H7 (cell line): ENCODE measurements at regions not wholly inside any gene's neighbourhood (a gene's known extent, or its start where the extent isn't known, plus 50 kb on each side); places are given as distances from the start of the nearest gene placed in this dataset.
A peak's percentile ranks its signal among the peaks of the same experiment; 100 is the strongest.

Experiments used
- DNase-seq: peaks from one replicate; pipeline ENCODE4 v3.0.0; 2012
- H3K27me3 ChIP-seq: 2 replicates; pipeline ENCODE4 v1.6.0; 2011; ENCODE audit warnings: mild to moderate bottlenecking, low read length; ENCODE audit not compliant: control insufficient read depth, insufficient read depth
- H3K36me3 ChIP-seq: replicated peaks from 2 replicates; pipeline ENCODE4 v1.5.1; 2011; ENCODE audit warnings: low read length; ENCODE audit not compliant: control insufficient read depth, insufficient read depth
- H3K4me3 ChIP-seq: 2 replicates; pipeline ENCODE4 v1.5.1; 2011; ENCODE audit warnings: low read depth, mild to moderate bottlenecking, control low read depth, low read length, moderate library complexity; ENCODE audit not compliant: insufficient read depth

DNA sequence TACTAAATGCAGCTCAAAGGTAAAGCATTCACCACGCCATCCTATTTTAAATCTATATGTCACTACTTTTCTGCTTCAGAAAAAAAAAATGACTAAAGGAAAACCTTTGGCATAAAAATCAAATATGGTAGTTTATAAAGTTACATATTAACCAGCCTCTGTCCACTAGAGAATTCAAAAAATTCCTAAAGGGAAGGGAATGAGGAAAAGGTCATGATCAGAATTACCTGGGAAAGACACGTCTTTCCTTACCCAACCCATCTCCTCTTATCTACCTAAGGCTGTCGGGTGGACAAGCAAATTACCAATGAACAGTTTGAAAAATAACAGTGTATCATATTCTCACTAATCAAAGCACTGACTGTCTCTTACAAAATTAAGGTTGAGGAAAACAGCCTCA, 100.7 kb upstream of the TMEM106B start:
- Histone ChIP-seq H3K27me3 (peaks cover 9% of the 10 kb centered on the region; the same call in 1 of the 2 replicates), H3K4me3 (no peak overlapping the region), H3K36me3 (no peaks in the 10 kb centered on the region)
- DNase-seq: no peak

DNA sequence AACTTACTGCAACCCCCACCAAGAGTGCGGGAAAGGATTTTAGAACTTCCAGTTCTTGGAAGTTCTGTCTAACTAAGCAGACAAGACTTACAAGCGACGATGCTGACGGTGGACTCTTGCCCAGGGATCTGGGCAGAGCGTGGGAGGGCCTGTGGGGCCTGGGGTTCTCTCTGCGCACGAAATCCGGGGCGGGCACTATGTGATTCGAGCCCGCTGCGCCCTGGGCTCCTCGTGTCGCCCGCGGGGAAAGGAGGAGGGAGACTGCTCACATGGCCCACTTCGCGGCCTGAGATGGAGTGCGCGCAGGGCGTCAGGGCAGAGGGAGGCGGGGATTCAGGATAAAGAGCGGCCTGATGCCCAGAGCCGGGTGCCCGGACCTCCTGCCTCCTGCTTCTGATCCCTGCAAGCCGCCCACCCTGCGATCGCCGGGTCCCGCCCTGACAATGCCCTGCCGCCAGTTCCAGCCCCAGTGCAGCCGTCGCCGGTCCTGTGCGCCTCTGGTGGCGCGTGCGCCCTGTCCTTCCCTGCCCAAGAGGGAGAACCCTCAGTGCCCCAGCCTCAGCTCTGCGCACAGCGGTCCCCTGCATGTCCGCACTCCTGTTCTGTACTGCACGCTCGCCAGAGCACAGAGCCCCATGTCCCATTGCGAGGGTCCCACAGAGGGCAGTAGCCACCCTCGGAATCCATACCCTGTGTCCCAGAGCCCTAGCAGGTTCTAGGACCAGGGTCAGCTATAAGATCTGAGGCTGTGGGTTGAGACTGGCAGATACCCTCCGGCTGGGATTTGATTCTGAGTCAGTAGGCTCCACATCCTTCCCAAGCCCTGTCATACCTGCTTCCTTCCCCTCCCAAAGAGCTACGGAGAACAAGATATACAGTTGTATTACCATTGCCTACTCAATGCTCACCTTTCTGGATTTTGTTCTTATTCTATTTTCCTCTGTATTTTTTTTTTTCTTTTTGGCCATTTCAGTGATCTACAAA, 99.4 kb upstream of the TMEM106B start:
- peak; percentile 44 for DNase-seq
- Histone ChIP-seq H3K4me3 (peak overlapping the region; percentile 39; the same call in 1 of the 2 replicates), H3K27me3 (peaks cover 9% of the 10 kb centered on the region; the same call in 1 of the 2 replicates), H3K36me3 (no peaks in the 10 kb centered on the region)

DNA sequence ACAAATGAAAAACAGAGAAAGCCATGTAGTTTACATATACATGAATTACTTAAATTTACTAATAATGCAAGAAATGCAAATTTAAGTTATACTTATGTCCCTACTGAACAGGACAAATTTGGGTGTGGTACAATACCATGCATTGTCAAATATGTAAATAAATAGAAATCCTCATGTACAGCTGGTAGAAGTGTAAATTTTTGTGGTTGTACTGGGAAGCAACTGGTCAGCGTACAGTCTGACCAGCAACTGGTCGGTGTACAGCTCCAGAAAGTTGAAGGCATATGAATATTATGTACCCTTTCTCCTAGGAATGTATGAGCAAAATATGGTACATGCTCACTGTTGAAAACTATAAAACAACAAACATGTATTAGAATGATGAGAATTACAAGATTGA, 93.9 kb upstream of the TMEM106B start:
- Histone ChIP-seq H3K27me3 (no peaks in the 10 kb centered on the region), H3K4me3 (no peak overlapping the region), H3K36me3 (no peaks in the 10 kb centered on the region)
- DNase-seq: no peak

DNA sequence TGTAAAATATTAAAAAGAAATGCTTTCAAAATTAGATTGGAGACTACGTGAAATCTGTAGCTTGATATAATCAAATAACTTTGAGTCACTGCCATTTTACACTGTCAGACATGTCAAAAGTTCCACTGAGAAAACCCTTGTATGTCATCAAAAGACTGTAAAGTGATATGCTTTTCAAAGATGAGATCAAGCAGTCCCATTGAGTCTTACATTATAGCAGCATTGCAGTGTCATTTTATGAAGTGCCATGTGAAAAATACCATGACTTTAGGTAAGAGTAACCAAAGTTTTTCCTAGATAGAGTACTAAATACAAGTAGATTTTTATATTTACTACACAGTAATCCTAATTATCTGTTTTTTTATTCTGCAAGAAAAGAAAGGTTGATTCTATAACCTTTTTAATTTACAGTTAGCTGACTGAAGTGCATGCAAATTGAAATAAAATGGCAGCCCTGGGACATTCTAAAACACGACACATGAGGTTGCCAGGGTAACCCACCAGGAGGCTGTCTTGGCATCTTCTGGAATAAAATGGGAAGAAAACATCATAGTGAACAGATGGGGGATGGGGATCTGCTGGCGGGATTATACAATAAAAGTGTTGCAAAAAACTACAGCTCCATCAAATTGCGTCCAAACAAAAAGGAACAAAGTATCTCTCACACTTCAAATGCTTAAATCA, 91.3 kb upstream of the TMEM106B start:
- DNase-seq: no peak
- Histone ChIP-seq H3K27me3 (no peaks in the 10 kb centered on the region), H3K4me3 (no peak overlapping the region)

DNA sequence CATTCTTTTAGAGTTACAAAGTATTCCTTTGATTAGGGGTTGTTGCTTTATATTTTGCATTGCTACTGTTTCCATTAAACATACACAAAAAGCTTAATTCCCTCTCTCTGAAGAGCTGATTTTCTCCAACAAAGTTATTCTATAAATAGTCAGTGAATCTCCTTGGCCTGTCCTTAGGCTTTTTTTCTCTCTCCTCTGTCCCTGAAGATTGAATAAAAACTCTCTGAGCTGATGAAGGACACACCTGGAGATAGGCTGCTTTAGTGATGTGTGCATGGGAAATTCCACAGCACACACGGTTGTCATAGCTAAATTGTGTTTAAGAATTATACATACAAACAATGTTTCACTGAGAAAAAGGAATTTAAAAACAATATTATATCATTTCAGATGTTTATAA, 90.5 kb upstream of the TMEM106B start:
- no peaks in the 10 kb centered on the region for H3K27me3 ChIP-seq
- DNase-seq: no peak
- no peaks in the 10 kb centered on the region for H3K36me3 ChIP-seq

More for the DNA sequence above, 91.3 kb upstream of the TMEM106B start:
- H3K36me3 ChIP-seq: no peaks in the 10 kb centered on the region

DNA sequence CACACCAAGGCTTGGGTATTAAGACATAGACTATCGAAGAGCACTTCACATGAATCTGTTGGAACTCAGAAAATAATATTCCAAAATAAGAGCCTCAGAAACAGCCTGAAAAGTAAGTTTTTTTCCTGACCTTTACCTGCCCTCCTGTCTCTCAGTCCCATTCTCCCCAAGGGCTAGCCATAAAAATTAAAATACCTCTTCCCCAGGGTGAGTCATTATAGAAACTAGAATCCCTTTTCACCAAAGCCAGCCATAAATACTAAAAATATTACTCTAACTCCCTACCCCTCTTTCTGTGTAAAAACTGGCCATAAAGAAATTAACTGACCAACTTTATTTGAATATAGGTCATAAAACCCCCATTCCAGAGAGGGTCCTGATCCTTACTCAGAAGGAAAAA, 87.9 kb upstream of the TMEM106B start:
- DNase-seq: no peak
- H3K27me3 ChIP-seq: no peaks in the 10 kb centered on the region
- no peak overlapping the region for H3K4me3 ChIP-seq
- H3K36me3 ChIP-seq: no peaks in the 10 kb centered on the region

More for the DNA sequence above, 90.5 kb upstream of the TMEM106B start:
- H3K4me3 ChIP-seq: no peak overlapping the region

DNA sequence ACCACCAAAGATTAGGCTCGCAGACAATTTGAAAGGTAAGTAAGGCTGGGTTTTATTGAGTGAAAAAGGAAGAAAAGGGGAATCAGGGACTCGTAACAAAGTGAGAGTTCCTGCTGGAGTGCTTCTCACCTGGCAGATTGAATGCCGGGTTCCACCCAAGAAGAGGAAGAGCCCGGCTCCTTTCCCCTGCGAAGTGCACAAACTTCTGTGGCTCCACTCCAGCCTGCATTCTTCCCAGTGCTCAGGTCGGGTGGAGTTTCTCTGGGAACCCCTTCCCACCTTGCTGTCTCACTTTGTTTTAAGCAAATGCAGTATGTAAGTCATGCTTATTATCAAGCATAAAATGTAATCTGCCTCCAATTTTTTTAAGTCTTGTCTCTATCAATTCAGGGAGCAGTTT, 87.1 kb upstream of the TMEM106B start:
- no peaks in the 10 kb centered on the region for H3K27me3 ChIP-seq
- DNase-seq: no peak
- no peaks in the 10 kb centered on the region for H3K36me3 ChIP-seq
- no peak overlapping the region for H3K4me3 ChIP-seq

DNA sequence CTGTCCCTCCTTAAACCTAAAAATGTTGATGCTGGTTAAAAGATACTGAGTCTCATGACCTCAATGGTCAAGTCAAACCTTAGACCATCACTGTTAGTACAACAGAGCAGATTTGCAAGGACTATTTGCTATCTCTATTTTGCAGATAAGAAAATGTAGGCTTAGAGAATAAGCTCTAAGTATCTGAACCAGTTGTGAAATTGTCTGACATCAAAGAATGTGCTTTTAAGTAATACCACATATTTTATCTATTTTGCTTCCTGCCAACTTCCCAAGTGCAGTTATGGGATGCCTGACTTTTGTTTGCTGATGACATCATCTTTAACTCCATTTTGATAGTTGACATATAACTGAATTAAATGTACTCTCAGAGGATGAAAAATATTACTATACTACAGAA, 83.6 kb upstream of the TMEM106B start:
- no peaks in the 10 kb centered on the region for H3K27me3 ChIP-seq
- no peak overlapping the region for H3K4me3 ChIP-seq
- no peaks in the 10 kb centered on the region for H3K36me3 ChIP-seq
- DNase-seq: no peak

DNA sequence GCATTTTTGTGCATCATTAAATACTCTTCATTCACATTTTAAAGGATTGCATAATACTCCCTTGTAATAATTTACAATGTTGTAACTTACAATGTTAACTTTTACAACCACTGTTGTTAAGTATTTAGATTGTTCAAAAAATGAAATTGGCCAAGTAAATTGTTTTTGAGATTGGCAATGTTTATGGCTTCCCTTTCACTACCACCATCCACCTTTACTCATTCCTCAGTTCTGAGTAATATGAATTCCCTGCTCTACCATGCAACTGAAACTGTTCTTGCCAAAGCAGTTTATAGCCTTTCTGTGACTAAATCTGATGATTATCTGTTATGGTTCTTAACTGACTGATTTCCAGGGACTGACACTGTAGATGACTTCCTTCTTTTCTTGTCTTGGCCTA, 80.5 kb upstream of the TMEM106B start:
- H3K4me3 ChIP-seq: no peak overlapping the region
- H3K36me3 ChIP-seq: no peaks in the 10 kb centered on the region
- no peaks in the 10 kb centered on the region for H3K27me3 ChIP-seq
- DNase-seq: no peak

DNA sequence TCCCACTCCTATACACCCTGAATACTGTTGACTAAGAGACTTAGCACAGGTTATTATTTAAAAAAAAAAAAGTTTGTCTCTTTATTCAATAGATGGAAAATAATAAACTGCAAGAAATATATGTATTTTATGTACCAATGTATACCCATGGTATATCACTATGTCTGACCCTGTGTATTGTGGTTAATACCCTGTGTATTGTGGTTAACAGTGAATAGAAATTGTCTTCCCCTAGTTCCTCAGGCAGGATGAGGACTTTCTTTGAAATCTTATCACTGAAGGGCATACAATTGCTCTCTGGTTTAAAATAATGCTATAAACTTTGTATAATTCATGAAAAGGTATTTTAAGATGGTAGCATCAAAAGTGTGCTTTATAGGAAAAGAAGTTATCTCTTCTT, 80.0 kb upstream of the TMEM106B start:
- Histone ChIP-seq H3K27me3 (no peaks in the 10 kb centered on the region), H3K4me3 (no peak overlapping the region), H3K36me3 (no peaks in the 10 kb centered on the region)
- DNase-seq: no peak

DNA sequence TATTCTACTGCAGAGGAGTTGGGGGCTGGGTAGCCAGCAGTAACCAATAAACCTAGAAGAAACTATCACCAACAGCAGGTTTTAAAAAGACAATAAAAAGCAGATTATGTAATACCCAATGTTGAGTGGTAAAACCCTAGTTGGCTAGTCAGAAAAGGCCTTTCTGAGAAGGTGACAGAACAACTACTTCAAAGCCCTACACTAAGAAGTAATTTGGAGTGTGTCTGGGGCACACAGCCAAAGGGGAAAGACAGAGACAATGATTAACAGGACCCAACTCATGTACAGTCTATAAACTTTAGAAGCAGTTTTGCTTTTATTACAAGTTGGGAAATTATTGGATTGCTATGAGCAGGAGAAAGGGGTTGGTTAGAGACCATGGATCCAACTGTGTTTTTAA, 77.2 kb upstream of the TMEM106B start:
- no peak for DNase-seq
- no peaks in the 10 kb centered on the region for H3K27me3 ChIP-seq
- H3K4me3 ChIP-seq: no peak overlapping the region
- no peaks in the 10 kb centered on the region for H3K36me3 ChIP-seq

DNA sequence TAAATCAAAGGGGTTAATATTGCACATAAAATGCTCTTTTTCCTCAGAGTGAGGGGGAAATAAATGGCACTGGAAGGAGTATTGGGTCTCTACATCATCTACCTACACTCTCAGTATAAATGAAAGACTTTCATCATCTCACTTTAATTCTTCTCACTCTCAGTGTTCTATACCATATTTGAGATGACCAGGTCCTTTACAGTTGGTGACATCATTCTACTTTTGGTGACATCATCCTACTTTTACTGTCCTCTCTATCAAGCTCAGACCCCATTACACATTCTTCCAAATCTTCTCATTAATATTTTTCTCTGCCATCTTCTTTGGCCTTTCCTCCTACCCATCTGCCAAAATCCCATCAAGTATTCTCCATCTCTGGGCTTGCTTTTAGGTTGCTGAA, 74.6 kb upstream of the TMEM106B start:
- H3K36me3 ChIP-seq: no peaks in the 10 kb centered on the region
- no peak for DNase-seq
- no peak overlapping the region for H3K4me3 ChIP-seq
- H3K27me3 ChIP-seq: no peaks in the 10 kb centered on the region

DNA sequence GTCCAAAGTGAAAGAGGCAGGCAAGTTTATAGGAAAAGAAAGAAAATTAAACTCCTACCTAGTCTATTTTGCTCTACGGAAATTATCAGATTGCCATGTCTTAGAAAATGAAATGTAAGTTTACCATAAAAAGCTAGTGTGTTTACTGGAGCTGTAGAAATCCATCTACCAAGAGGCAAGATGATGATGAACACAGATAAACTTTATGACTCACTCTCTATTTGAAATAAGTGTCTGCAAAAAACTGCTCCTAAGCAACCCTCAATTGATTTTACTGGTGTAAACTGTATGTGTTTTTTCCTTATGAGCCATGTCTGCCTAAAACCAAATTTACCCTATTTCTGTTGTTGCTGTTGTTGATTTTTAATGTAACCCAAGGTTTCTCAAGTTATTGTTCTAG, 73.8 kb upstream of the TMEM106B start:
- DNase-seq: no peak
- no peak overlapping the region for H3K4me3 ChIP-seq
- no peaks in the 10 kb centered on the region for H3K27me3 ChIP-seq
- H3K36me3 ChIP-seq: no peaks in the 10 kb centered on the region

DNA sequence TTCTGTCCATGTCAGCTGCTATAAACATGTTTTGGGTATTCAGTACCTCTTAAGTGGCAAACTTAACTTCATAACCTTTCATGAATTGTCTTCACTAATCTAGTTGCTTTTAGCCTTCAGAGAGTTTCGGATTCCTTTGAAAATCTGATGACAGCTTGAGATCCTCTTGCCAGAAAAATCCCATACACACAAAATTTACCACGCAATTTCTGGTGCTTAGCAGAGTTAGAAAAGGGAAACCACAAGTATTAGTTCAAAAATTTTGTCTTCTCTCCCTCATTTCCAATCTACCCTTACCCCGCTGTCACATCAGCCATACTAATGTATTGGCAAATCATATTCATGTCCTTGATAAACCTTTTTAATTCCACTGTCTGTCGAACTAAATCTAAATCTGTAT, 72.7 kb upstream of the TMEM106B start:
- DNase-seq: no peak
- Histone ChIP-seq H3K36me3 (no peaks in the 10 kb centered on the region), H3K27me3 (no peaks in the 10 kb centered on the region), H3K4me3 (no peak overlapping the region)

DNA sequence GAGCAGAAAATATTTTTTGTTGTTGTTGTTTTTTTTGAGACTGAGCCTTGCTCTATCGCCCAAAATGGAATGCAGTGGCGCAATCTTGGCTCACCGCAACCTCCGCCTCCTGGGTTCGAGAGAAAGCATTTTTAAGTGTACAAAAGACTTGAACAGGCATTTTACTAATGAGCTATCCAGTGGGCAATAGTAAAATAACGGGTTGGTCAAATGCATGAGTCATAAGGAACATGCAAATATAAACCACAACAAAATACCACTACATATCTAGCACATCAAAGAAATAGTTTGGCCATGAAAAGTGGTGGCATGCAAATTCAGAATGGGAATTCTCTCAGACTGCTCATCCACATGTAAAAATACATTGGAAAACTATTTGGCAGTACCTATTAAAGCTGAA, 71.7 kb upstream of the TMEM106B start:
- Histone ChIP-seq H3K27me3 (no peaks in the 10 kb centered on the region), H3K4me3 (no peak overlapping the region), H3K36me3 (no peaks in the 10 kb centered on the region)
- DNase-seq: no peak
